ENCODE measurements at regions not wholly inside any gene's neighbourhood (a gene's known extent, or its start where the extent isn't known, plus 50 kb on each side); places are given as distances from the start of the nearest gene placed in this dataset.

DNA sequence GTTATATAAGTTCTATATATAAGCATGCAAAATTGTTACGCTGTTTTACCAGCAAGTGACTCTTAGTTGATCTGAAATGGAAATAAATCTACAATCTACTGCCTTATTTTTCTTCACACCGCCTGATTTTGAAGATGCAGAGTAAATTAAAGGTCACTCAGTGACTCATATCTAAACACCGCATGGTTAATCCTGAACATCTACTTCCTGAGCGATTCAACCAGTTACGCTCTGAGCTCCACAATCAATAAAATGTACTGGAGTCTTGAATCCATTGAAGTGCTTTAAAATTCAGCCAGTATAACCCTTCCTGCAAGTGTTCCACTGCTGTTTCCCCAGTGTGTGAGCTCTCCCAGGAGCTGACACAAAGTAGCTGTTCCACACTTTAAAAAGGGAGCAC, 192.8 kb downstream of the SLC7A11 start:
- Mint-ChIP-seq H3K4me1 (ENCODE audit: unreplicated experiment) (peaks cover 17% of the 10 kb centered on the region), H3K4me3 (ENCODE audit: unreplicated experiment) (no peak overlapping the region), H3K27me3 (ENCODE audit: unreplicated experiment) (no peaks in the 10 kb centered on the region), H3K27ac (ENCODE audit: unreplicated experiment) (no peak overlapping the region), H3K9me3 (ENCODE audit: unreplicated experiment) (no peaks in the 10 kb centered on the region), H3K36me3 (ENCODE audit: low read depth, unreplicated experiment) (no peaks in the 10 kb centered on the region)
- TF ChIP-seq CTCF (IDR thresholded peaks at IDR 0.05; ENCODE audit: unreplicated experiment), result no peak
- DNase-seq (ENCODE audit: low spot score), result no peak

- Mint-ChIP-seq H3K36me3 (ENCODE audit: low read depth, unreplicated experiment) (no peaks in the 10 kb centered on the region), H3K27ac (ENCODE audit: unreplicated experiment) (no peak overlapping the region), H3K27me3 (ENCODE audit: unreplicated experiment) (no peaks in the 10 kb centered on the region), H3K9me3 (ENCODE audit: unreplicated experiment) (no peaks in the 10 kb centered on the region), H3K4me3 (ENCODE audit: unreplicated experiment) (no peak overlapping the region), H3K4me1 (ENCODE audit: unreplicated experiment) (peaks cover 10% of the 10 kb centered on the region)
- no peak for TF ChIP-seq CTCF (IDR thresholded peaks at IDR 0.05; ENCODE audit: unreplicated experiment)
- DNase-seq (ENCODE audit: low spot score), result no peak
These were observed 194.9 kb downstream of the SLC7A11 start for GRCh38 chr4:138047290-138047689.

- Mint-ChIP-seq H3K9me3 (ENCODE audit: unreplicated experiment) (no peaks in the 10 kb centered on the region), H3K4me3 (ENCODE audit: unreplicated experiment) (no peak overlapping the region), H3K36me3 (ENCODE audit: low read depth, unreplicated experiment) (no peaks in the 10 kb centered on the region), H3K27me3 (ENCODE audit: unreplicated experiment) (no peaks in the 10 kb centered on the region), H3K27ac (ENCODE audit: unreplicated experiment) (no peak overlapping the region), H3K4me1 (ENCODE audit: unreplicated experiment) (peaks cover 7% of the 10 kb centered on the region)
- DNase-seq (ENCODE audit: low spot score), result no peak
- TF ChIP-seq CTCF (IDR thresholded peaks at IDR 0.05; ENCODE audit: unreplicated experiment), result no peak
These were observed 197.1 kb downstream of the SLC7A11 start for GRCh38 chr4:138045036-138045435.

- Mint-ChIP-seq H3K36me3 (ENCODE audit: low read depth, unreplicated experiment) (no peaks in the 10 kb centered on the region), H3K27ac (ENCODE audit: unreplicated experiment) (no peak overlapping the region), H3K4me1 (ENCODE audit: unreplicated experiment) (peaks cover 6% of the 10 kb centered on the region), H3K27me3 (ENCODE audit: unreplicated experiment) (no peaks in the 10 kb centered on the region), H3K9me3 (ENCODE audit: unreplicated experiment) (no peaks in the 10 kb centered on the region), H3K4me3 (ENCODE audit: unreplicated experiment) (no peak overlapping the region)
- TF ChIP-seq CTCF (IDR thresholded peaks at IDR 0.05; ENCODE audit: unreplicated experiment), result no peak
- no peak for DNase-seq (ENCODE audit: low spot score)
These were observed 203.1 kb downstream of the SLC7A11 start for GRCh38 chr4:138039010-138039409.

DNA sequence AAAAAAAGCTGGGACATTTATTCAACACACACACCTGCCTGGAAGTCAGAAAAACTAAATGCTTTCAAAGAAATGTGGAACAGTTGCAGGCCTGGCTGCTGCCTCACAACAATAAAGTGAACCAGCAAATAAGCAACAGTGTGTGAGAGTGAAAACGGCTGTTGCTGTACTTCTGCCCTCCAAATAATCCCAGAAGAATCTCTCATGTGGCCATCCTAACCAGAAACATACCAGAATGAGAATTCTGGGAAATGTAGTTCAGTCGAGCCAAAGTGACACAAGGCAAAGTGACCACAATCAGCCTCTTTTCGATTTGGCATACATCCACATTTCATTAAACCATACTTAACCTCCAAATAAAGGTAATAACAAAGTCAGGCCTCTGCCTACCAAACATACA, 204.5 kb downstream of the SLC7A11 start:
- Mint-ChIP-seq H3K4me1 (ENCODE audit: unreplicated experiment) (peaks cover 6% of the 10 kb centered on the region), H3K36me3 (ENCODE audit: low read depth, unreplicated experiment) (no peaks in the 10 kb centered on the region), H3K4me3 (ENCODE audit: unreplicated experiment) (no peak overlapping the region), H3K9me3 (ENCODE audit: unreplicated experiment) (no peaks in the 10 kb centered on the region), H3K27ac (ENCODE audit: unreplicated experiment) (no peak overlapping the region), H3K27me3 (ENCODE audit: unreplicated experiment) (no peaks in the 10 kb centered on the region)
- no peak for TF ChIP-seq CTCF (IDR thresholded peaks at IDR 0.05; ENCODE audit: unreplicated experiment)
- no peak for DNase-seq (ENCODE audit: low spot score)
